ENCODE measurements at regions not wholly inside any gene's neighbourhood (a gene's known extent, or its start where the extent isn't known, plus 50 kb on each side); places are given as distances from the start of the nearest gene placed in this dataset.

GRCh38 chr16:72530434-72530833 is 358.5 kb upstream of the PMFBP1 start:
- peaks cover 3% of the 10 kb centered on the region for H3K4me1 ChIP-seq (ENCODE audit: control insufficient read depth, extremely low read depth, insufficient read depth, low read length)
- no peak overlapping the region for H3K27ac ChIP-seq (ENCODE audit: insufficient read depth, low read length)
- no peak overlapping the region for H3K4me3 ChIP-seq (replicated peaks in 1 of 4; ENCODE audit: control extremely low read depth in 1 of 4, insufficient read depth in 1 of 4, low read depth in 3 of 4, low read length in 4 of 4)
- no peaks in the 10 kb centered on the region for H3K27me3 ChIP-seq (ENCODE audit: control insufficient read depth, insufficient read depth, low read length)
- no peaks in the 10 kb centered on the region for H4K20me1 ChIP-seq (ENCODE audit: control insufficient read depth, extremely low read depth, insufficient read depth, low read length)
- no peak overlapping the region for H2AFZ ChIP-seq (ENCODE audit: low read length)
- H3K79me2 ChIP-seq (ENCODE audit: control insufficient read depth, insufficient read depth, low read length) = no peaks in the 10 kb centered on the region
- DNase-seq (ENCODE audit: low read depth in 2 of 2) = peak; percentile 68 to 74
- H3K9ac ChIP-seq (ENCODE audit: insufficient read depth, low read length) = no peak overlapping the region
- no peak overlapping the region for H3K4me2 ChIP-seq (ENCODE audit: extremely low read depth, insufficient read depth, low read length)
- H3K36me3 ChIP-seq (ENCODE audit: control insufficient read depth, insufficient read depth, low read length) = no peaks in the 10 kb centered on the region
- no peaks in the 10 kb centered on the region for H3K9me3 ChIP-seq (ENCODE audit: control insufficient read depth, insufficient read depth, low read depth, low read length)
- TF ChIP-seq CTCF (conservative IDR thresholded peaks at IDR 0.05 in 1 of 2, IDR thresholded peaks at IDR 0.05 in 1 of 2; ENCODE audit: low read depth in 1 of 2, low read length in 2 of 2) (peak; percentile 10 to 31), EZH2 (IDR thresholded peaks at IDR 0.05; ENCODE audit: low read length, missing control alignments) (no peak)

- TF ChIP-seq EZH2 (IDR thresholded peaks at IDR 0.05; ENCODE audit: low read length, missing control alignments) = no peak
- TF ChIP-seq CTCF (conservative IDR thresholded peaks at IDR 0.05 in 1 of 2, IDR thresholded peaks at IDR 0.05 in 1 of 2; ENCODE audit: low read depth in 1 of 2, low read length in 2 of 2) = no peak
- DNase-seq (ENCODE audit: low read depth in 2 of 2) = no peak
- no peaks in the 10 kb centered on the region for H3K4me1 ChIP-seq (ENCODE audit: control insufficient read depth, extremely low read depth, insufficient read depth, low read length)
- no peak overlapping the region for H3K9ac ChIP-seq (ENCODE audit: insufficient read depth, low read length)
- H3K4me2 ChIP-seq (ENCODE audit: extremely low read depth, insufficient read depth, low read length) = no peak overlapping the region
- H3K27ac ChIP-seq (ENCODE audit: insufficient read depth, low read length) = no peak overlapping the region
- H4K20me1 ChIP-seq (ENCODE audit: control insufficient read depth, extremely low read depth, insufficient read depth, low read length) = no peaks in the 10 kb centered on the region
- H3K9me3 ChIP-seq (ENCODE audit: control insufficient read depth, insufficient read depth, low read depth, low read length) = no peaks in the 10 kb centered on the region
- no peaks in the 10 kb centered on the region for H3K79me2 ChIP-seq (ENCODE audit: control insufficient read depth, insufficient read depth, low read length)
- no peak overlapping the region for H2AFZ ChIP-seq (ENCODE audit: low read length)
- H3K36me3 ChIP-seq (ENCODE audit: control insufficient read depth, insufficient read depth, low read length) = no peaks in the 10 kb centered on the region
- no peak overlapping the region for H3K4me3 ChIP-seq (replicated peaks in 1 of 4; ENCODE audit: control extremely low read depth in 1 of 4, insufficient read depth in 1 of 4, low read depth in 3 of 4, low read length in 4 of 4)
- no peaks in the 10 kb centered on the region for H3K27me3 ChIP-seq (ENCODE audit: control insufficient read depth, insufficient read depth, low read length)
These were observed 351.1 kb upstream of the PMFBP1 start for GRCh38 chr16:72523087-72523486.

GRCh38 chr16:72517154-72517553 is 345.2 kb upstream of the PMFBP1 start:
- Histone ChIP-seq H3K4me2 (ENCODE audit: extremely low read depth, insufficient read depth, low read length) (no peak overlapping the region), H4K20me1 (ENCODE audit: control insufficient read depth, extremely low read depth, insufficient read depth, low read length) (no peaks in the 10 kb centered on the region), H3K9ac (ENCODE audit: insufficient read depth, low read length) (no peak overlapping the region), H3K4me3 (replicated peaks in 1 of 4; ENCODE audit: control extremely low read depth in 1 of 4, insufficient read depth in 1 of 4, low read depth in 3 of 4, low read length in 4 of 4) (no peak overlapping the region), H3K36me3 (ENCODE audit: control insufficient read depth, insufficient read depth, low read length) (no peaks in the 10 kb centered on the region), H3K27me3 (ENCODE audit: control insufficient read depth, insufficient read depth, low read length) (no peaks in the 10 kb centered on the region), H3K9me3 (ENCODE audit: control insufficient read depth, insufficient read depth, low read depth, low read length) (no peaks in the 10 kb centered on the region), H3K4me1 (ENCODE audit: control insufficient read depth, extremely low read depth, insufficient read depth, low read length) (no peaks in the 10 kb centered on the region), H2AFZ (ENCODE audit: low read length) (no peak overlapping the region), H3K27ac (ENCODE audit: insufficient read depth, low read length) (no peak overlapping the region), H3K79me2 (ENCODE audit: control insufficient read depth, insufficient read depth, low read length) (no peaks in the 10 kb centered on the region)
- DNase-seq (ENCODE audit: low read depth in 2 of 2) = no peak
- TF ChIP-seq EZH2 (IDR thresholded peaks at IDR 0.05; ENCODE audit: low read length, missing control alignments) (no peak), CTCF (conservative IDR thresholded peaks at IDR 0.05 in 1 of 2, IDR thresholded peaks at IDR 0.05 in 1 of 2; ENCODE audit: low read depth in 1 of 2, low read length in 2 of 2) (no peak)

Measured in fibroblast of lung (primary cell).